ENCODE measurements at regions not wholly inside any gene's neighbourhood (a gene's known extent, or its start where the extent isn't known, plus 50 kb on each side); places are given as distances from the start of the nearest gene placed in this dataset.
"Not testable (repeated sequence)": the region's sequence is repeated elsewhere in the genome, so short reads cannot be mapped to it uniquely, and the experiment has no call there.

DNA sequence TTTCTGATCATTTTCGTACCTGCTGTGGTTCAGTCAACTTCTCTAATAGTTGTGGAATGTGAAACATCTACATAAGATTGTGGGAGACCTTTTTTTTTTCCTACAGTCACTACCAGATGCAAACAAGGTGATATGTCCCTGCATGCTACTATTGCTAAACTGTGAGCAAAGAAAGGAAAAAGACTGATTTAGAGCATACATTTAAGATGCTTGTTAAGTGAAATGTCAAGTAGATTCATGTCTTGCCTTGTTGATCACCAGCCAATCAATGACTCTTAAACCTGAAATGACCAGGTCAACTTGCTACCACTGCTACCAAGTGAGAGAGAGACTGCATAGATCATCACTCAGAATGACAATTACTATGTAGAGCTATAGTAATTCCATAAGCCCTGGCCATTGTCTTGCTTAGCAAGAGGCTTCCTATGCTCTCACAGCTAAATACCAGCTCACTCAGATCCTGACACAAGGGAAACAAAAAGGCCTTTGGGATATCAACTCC is 84.3 kb upstream of the SKAP2 start:
- no peak for DNase-seq (ENCODE audit: low read depth)
- no peak overlapping the region for H3K4me3 ChIP-seq (ENCODE audit: low read depth, low read length)
- H3K36me3 ChIP-seq (ENCODE audit: control insufficient read depth, insufficient read depth, low read length), result no peaks in the 10 kb centered on the region
- TF ChIP-seq CTCF (IDR thresholded peaks at IDR 0.05; ENCODE audit: insufficient read depth, low read depth, low read length), result no peak
- ChIA-PET POLR2A (no interaction called here), CTCF (interaction anchor here (1.1 kb wide), 1 partner anchor 29 kb away, joined by 3 read pairs; no protein-coding TSS in a partner anchor)
- no peaks in the 10 kb centered on the region for H3K27me3 ChIP-seq (ENCODE audit: control insufficient read depth, insufficient read depth, low read length)

DNA sequence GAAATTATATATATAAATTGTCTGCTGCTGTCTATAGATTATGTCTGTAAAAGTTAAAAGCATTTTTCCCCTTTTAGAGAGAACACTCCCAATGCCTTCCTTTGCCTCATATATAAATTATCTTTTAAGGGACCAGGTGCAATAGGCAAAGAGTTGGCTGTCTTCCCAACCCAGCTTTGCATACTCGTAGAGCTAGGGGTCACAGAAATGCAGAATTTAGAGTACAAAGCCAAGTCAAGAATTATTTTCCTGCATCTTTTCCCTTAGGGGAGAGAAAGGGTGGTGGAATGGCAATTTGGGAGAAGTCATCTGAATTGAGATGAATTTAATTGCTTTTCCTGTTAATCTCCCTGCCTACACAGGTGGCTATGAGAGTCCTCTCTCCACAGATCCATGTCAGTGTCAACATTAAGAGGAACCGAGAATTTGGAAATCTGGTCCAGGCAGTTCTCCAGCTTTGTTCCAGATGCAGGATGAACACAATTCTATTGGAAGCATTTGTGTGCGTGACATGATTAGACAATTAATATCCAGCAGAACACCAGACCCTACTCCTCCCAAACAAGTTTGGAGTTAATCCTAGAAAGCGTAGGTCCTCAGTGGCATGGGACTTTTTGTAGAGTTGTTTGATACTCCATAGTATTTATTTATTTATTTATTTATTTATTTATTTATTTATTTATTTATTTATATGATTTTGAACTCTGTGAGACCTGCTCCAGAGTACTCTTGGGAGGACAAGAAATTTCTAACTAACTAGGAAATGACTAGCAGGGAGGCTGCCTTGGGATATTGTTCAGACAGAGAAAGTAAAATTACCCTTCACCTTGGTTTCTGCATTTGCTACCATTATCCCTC is 80.3 kb upstream of the SKAP2 start:
- ChIA-PET CTCF (no interaction called here), POLR2A (no interaction called here)
- no peak for TF ChIP-seq CTCF (IDR thresholded peaks at IDR 0.05; ENCODE audit: insufficient read depth, low read depth, low read length)
- no peak for DNase-seq (ENCODE audit: low read depth)
- Histone ChIP-seq H3K36me3 (ENCODE audit: control insufficient read depth, insufficient read depth, low read length) (no peaks in the 10 kb centered on the region), H3K4me3 (ENCODE audit: low read depth, low read length) (no peak overlapping the region), H3K27me3 (ENCODE audit: control insufficient read depth, insufficient read depth, low read length) (no peaks in the 10 kb centered on the region)

DNA sequence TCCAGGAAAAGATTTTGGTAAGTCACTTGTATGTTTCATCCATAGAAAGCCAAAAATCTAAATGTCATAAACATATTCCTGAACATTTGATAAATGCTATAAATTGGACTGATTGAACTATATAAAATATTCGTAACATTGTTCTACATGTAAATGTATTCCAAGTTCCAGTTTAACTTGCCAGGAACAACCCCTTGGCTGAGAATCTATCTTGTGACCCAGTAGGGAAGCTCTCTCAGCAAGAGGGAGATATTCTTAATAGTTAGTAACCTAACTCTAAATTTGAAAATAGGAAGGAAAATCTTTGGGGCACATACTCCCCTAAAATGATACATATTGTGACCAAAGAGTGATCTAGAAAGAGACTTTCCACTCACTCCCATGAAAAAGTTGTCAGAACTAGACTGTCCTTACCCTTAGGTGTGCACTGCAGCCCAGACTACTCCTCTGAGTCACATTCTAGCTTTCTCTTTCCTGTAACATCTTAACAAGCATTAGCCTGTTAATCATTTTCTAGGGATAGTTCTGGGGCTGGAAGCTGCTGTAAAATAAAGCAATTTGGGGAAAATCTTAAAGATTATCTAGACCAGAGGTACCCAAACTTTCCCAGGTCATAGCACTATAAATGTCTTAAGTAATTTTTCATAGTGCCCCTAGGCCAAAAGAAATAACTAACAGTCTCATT is 73.7 kb upstream of the SKAP2 start:
- Histone ChIP-seq H3K27me3 (ENCODE audit: control insufficient read depth, insufficient read depth, low read length) (no peaks in the 10 kb centered on the region), H3K4me3 (ENCODE audit: low read depth, low read length) (no peak overlapping the region), H3K36me3 (ENCODE audit: control insufficient read depth, insufficient read depth, low read length) (no peaks in the 10 kb centered on the region)
- no peak for TF ChIP-seq CTCF (IDR thresholded peaks at IDR 0.05; ENCODE audit: insufficient read depth, low read depth, low read length)
- ChIA-PET POLR2A (no interaction called here), CTCF (no interaction called here)
- DNase-seq (ENCODE audit: low read depth), result no peak

DNA sequence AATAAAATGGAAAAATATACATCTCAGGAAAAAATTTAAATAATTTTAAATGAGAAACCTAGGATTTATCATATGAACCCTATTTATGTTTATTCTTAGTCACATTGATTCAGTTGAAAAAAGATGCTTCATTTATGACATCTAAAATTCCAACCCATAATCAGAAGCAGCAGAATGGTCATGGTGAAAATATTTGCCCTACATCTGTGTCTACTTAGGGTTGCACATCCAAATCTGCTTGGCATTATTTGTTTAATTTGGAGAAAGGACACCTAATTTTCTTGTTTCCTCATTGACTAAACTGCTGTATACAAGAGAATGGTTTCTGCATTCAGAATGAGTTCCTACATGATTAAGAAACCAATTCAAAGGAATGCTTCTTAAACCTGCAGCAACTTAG is 72.9 kb upstream of the SKAP2 start:
- ChIA-PET CTCF (no interaction called here), POLR2A (no interaction called here)
- H3K4me3 ChIP-seq (ENCODE audit: low read depth, low read length), result no peak overlapping the region
- no peaks in the 10 kb centered on the region for H3K27me3 ChIP-seq (ENCODE audit: control insufficient read depth, insufficient read depth, low read length)
- H3K36me3 ChIP-seq (ENCODE audit: control insufficient read depth, insufficient read depth, low read length), result no peaks in the 10 kb centered on the region
- peak; percentile 42 for DNase-seq (ENCODE audit: low read depth)
- no peak for TF ChIP-seq CTCF (IDR thresholded peaks at IDR 0.05; ENCODE audit: insufficient read depth, low read depth, low read length)

DNA sequence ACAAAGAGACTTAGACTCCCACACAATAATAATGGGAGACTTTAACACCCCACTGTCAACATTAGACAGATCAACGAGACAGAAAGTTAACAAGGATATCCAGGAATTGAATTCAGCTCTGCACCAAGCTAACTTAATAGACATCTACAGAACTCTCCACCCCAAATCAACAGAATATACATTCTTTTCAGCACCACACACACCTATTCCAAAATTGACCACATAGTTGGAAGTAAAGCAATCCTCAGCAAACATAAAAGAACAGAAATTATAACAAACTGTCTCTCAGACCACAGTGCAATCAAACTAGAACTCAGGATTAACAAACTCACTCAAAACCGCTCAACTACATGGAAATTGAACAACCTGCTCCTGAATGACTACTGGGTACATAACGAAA is 68.2 kb upstream of the SKAP2 start:
- CTCF ChIA-PET; DNase-seq (ENCODE audit: low read depth): not testable (repeated sequence)

More for the DNA sequence above, 68.2 kb upstream of the SKAP2 start:
- H3K27me3 ChIP-seq (ENCODE audit: control insufficient read depth, insufficient read depth, low read length); POLR2A ChIA-PET; H3K4me3 ChIP-seq (ENCODE audit: low read depth, low read length); H3K36me3 ChIP-seq (ENCODE audit: control insufficient read depth, insufficient read depth, low read length): not testable (repeated sequence)

Data from BJ (cell line).